ENCODE measurements at regions not wholly inside any gene's neighbourhood (a gene's known extent, or its start where the extent isn't known, plus 50 kb on each side); places are given as distances from the start of the nearest gene placed in this dataset.

GRCh38 chr7:47088329-47089067 lies 493.4 kb downstream of the TNS3 start:
- no peak for TF ChIP-seq FOS (IDR thresholded peaks at IDR 0.05; ENCODE audit: low read depth, low read length)
- TF ChIP-seq CTCF (conservative IDR thresholded peaks at IDR 0.05; ENCODE audit: low read depth, low read length), result peak; percentile 89
- no peak for TF ChIP-seq POLR2A (IDR thresholded peaks at IDR 0.05; ENCODE audit: low read depth, low read length)
- TF ChIP-seq MAFK (IDR thresholded peaks at IDR 0.05; ENCODE audit: low read depth, low read length), result no peak
- no peak for TF ChIP-seq CEBPB (IDR thresholded peaks at IDR 0.05; ENCODE audit: low read depth, low read length)
- TF ChIP-seq MXI1 (IDR thresholded peaks at IDR 0.05; ENCODE audit: borderline replicate concordance, low read depth, low read length), result no peak
- TF ChIP-seq BHLHE40 (IDR thresholded peaks at IDR 0.05; ENCODE audit: low read depth, low read length), result no peak
- TF ChIP-seq USF2 (IDR thresholded peaks at IDR 0.05; ENCODE audit: low read depth, low read length), result no peak
- TF ChIP-seq RFX5 (IDR thresholded peaks at IDR 0.05; ENCODE audit: low read depth, low read length), result no peak

All from IMR-90 (cell line).